Endodermal cell (in vitro differentiated cells): ENCODE measurements at regions not wholly inside any gene's neighbourhood (a gene's known extent, or its start where the extent isn't known, plus 50 kb on each side); places are given as distances from the start of the nearest gene placed in this dataset.

Experiments used
- DNase-seq: peaks from one replicate; pipeline ENCODE4 v3.0.0-alpha.2; 2017
- H3K27ac ChIP-seq: 2 replicates; pipeline ENCODE4 v1.5.1; 2013; ENCODE audit warnings: mild to moderate bottlenecking, low read depth, low read length, moderate library complexity
- H3K27me3 ChIP-seq: 2 replicates; pipeline ENCODE4 v1.6.1; 2013; ENCODE audit warnings: mild to moderate bottlenecking, low read length, moderate library complexity; ENCODE audit not compliant: insufficient read depth, control insufficient read depth, poor library complexity, severe bottlenecking
- H3K36me3 ChIP-seq: 2 replicates; pipeline ENCODE4 v1.7.0; 2013; ENCODE audit warnings: mild to moderate bottlenecking, low read length, moderate library complexity; ENCODE audit not compliant: control insufficient read depth, insufficient read depth
- H3K4me1 ChIP-seq: one replicate; pipeline ENCODE4 v1.7.0; 2013; ENCODE audit warnings: low read length; ENCODE audit not compliant: control insufficient read depth, insufficient read depth
- H3K4me3 ChIP-seq: 2 replicates; pipeline ENCODE4 v1.5.1; 2013; ENCODE audit warnings: mild to moderate bottlenecking, low read length, moderate library complexity
- H3K9ac ChIP-seq: 2 replicates; pipeline ENCODE4 v1.6.1; 2013; ENCODE audit warnings: mild to moderate bottlenecking, low read length, moderate library complexity; ENCODE audit not compliant: poor library complexity, severe bottlenecking; ENCODE audit errors: extremely low read depth
- H3K9me3 ChIP-seq: 2 replicates; pipeline ENCODE4 v1.6.1; 2013; ENCODE audit warnings: mild to moderate bottlenecking, low read length, moderate library complexity; ENCODE audit not compliant: control insufficient read depth
- H3K27ac Mint-ChIP-seq: 2 replicates; pipeline ENCODE4 v1.8.0; 2020; ENCODE audit warnings: mixed read lengths
- H3K27me3 Mint-ChIP-seq: 2 replicates; pipeline ENCODE4 v1.8.0; 2021; ENCODE audit warnings: mild to moderate bottlenecking, mixed read lengths; ENCODE audit not compliant: insufficient read depth
- H3K36me3 Mint-ChIP-seq: 2 replicates; pipeline ENCODE4 v1.8.0; 2020; ENCODE audit warnings: low read depth, mixed read lengths
- H3K4me1 Mint-ChIP-seq: 2 replicates; pipeline ENCODE4 v1.8.0; 2020; ENCODE audit warnings: mixed read lengths
- H3K4me3 Mint-ChIP-seq: 2 replicates; pipeline ENCODE4 v1.8.0; 2020; ENCODE audit warnings: mild to moderate bottlenecking, moderate library complexity, mixed read lengths
- H3K9me3 Mint-ChIP-seq: 2 replicates; pipeline ENCODE4 v1.8.0; 2020; ENCODE audit warnings: mild to moderate bottlenecking, mixed read lengths
- WGBS, 2 experiments: methylation state at CpG; one replicate each; pipeline versions ENCODE4 v1.1.5 to v1.1.7; 2013; ENCODE audit warnings: missing lambda C conversion rate in 2 of 2, mixed read lengths in 1 of 2; ENCODE audit not compliant: insufficient coverage in 1 of 2, insufficient read length in 1 of 2; 5-methylcytosine and 5-hydroxymethylcytosine counted together
- TF ChIP-seq, protein P1 (sequence below): fragments of 200-600 bp; sonication (generic); conservative IDR thresholded peaks from 2 replicates; pipeline ENCODE4 v1.5.0; 2021; ENCODE audit warnings: antibody characterized with exemption, mild to moderate bottlenecking

DNA sequence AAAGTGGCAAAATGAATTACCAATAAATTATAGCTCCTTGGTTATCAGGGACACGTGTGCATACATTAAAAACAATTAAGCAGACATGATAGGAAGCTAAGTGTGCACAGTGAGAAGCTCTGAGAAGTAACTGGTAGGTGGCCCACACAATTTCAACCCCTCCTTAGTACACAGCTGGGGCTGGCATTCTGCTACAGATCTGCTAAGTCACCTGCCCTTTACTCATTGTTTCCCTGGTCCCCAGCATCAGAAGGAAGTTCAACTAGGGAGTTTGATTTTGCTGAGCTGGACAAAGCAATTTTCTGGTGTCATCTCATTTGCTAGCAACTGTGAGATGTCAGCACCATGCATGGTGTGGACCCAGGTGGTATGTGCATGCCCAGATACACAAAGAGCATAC, 424.1 kb upstream of the NPVF start:
- Mint-ChIP-seq H3K4me3 (no peak overlapping the region), H3K4me1 (peaks cover 6% of the 10 kb centered on the region), H3K27me3 (no peaks in the 10 kb centered on the region), H3K27ac (no peak overlapping the region), H3K9me3 (no peaks in the 10 kb centered on the region), H3K36me3 (no peaks in the 10 kb centered on the region)
- Histone ChIP-seq H3K9ac (no peak overlapping the region), H3K27me3 (no peaks in the 10 kb centered on the region), H3K9me3 (no peaks in the 10 kb centered on the region), H3K4me1 (no peaks in the 10 kb centered on the region), H3K4me3 (no peak overlapping the region), H3K36me3 (no peaks in the 10 kb centered on the region), H3K27ac (no peak overlapping the region)
- WGBS, 2 experiments, result 92 to 100% methylated on average over 1 of the region's 1 CpG
- DNase-seq, result no peak
- TF ChIP-seq, protein P1, sequence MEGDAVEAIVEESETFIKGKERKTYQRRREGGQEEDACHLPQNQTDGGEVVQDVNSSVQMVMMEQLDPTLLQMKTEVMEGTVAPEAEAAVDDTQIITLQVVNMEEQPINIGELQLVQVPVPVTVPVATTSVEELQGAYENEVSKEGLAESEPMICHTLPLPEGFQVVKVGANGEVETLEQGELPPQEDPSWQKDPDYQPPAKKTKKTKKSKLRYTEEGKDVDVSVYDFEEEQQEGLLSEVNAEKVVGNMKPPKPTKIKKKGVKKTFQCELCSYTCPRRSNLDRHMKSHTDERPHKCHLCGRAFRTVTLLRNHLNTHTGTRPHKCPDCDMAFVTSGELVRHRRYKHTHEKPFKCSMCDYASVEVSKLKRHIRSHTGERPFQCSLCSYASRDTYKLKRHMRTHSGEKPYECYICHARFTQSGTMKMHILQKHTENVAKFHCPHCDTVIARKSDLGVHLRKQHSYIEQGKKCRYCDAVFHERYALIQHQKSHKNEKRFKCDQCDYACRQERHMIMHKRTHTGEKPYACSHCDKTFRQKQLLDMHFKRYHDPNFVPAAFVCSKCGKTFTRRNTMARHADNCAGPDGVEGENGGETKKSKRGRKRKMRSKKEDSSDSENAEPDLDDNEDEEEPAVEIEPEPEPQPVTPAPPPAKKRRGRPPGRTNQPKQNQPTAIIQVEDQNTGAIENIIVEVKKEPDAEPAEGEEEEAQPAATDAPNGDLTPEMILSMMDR, result no peak

DNA sequence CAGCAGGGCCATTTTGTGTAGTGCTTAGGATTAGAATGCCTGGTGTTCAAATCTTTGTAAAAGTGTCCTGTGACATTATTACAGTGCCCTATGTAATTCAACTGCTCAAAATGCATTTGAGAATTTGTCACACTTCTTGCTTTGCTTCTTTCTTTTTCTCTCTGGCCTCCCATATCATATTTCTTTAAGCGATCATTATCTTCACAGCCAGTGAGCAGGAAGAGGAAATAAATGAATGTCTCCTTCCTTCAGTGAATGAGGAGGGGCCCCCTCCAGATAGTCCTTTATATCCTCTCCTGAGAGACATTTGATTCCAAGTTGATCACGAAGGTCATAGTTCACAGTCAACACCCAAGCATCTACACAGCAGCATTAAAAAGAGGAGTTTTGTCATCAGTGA, 425.1 kb upstream of the NPVF start:
- 100% methylated on average over 1 to 2 of the region's 2 CpGs for WGBS, 2 experiments
- H3K4me3 Mint-ChIP-seq, result no peak overlapping the region
- H3K4me1 Mint-ChIP-seq, result no peaks in the 10 kb centered on the region
- no peak overlapping the region for H3K27ac Mint-ChIP-seq
- no peak for DNase-seq
- no peaks in the 10 kb centered on the region for H3K36me3 Mint-ChIP-seq
- Histone ChIP-seq H3K9me3 (no peaks in the 10 kb centered on the region), H3K4me3 (no peak overlapping the region), H3K27me3 (no peaks in the 10 kb centered on the region), H3K9ac (no peak overlapping the region), H3K4me1 (no peaks in the 10 kb centered on the region), H3K36me3 (no peaks in the 10 kb centered on the region), H3K27ac (no peak overlapping the region)
- H3K27me3 Mint-ChIP-seq, result no peaks in the 10 kb centered on the region
- TF ChIP-seq, protein P1, result no peak
- no peaks in the 10 kb centered on the region for H3K9me3 Mint-ChIP-seq

DNA sequence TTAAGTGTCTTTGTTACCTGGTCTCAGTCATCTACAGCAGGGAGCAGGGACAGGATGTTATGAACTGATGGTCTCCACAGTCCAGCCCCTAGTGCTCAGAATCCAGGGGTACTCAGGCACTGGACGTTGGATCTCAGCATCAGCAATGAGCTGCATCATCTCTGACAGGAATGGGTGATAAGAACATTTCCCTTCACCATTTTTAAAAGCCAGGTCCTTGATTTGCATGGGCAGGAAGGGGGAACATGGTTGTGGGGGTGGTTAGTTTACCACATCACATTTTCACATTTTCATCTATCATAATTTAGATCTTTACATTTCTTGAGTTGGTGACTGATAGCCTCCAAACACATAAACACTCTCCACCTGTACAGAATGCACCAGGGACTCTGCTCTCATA, 427.8 kb upstream of the NPVF start:
- no peaks in the 10 kb centered on the region for H3K27me3 Mint-ChIP-seq

More for the DNA sequence above, 427.8 kb upstream of the NPVF start:
- TF ChIP-seq, protein P1, result no peak
- no peaks in the 10 kb centered on the region for H3K4me1 Mint-ChIP-seq
- Histone ChIP-seq H3K4me1 (no peaks in the 10 kb centered on the region), H3K9ac (no peak overlapping the region), H3K36me3 (no peaks in the 10 kb centered on the region), H3K9me3 (no peaks in the 10 kb centered on the region), H3K27me3 (no peaks in the 10 kb centered on the region), H3K27ac (no peak overlapping the region), H3K4me3 (no peak overlapping the region)
- 79% methylated on average over 1 of the region's 1 CpG; no CpG with 5 or more reads in 1 of the 2 experiments for WGBS, 2 experiments
- H3K9me3 Mint-ChIP-seq, result no peaks in the 10 kb centered on the region
- no peaks in the 10 kb centered on the region for H3K36me3 Mint-ChIP-seq
- H3K27ac Mint-ChIP-seq, result no peak overlapping the region
- DNase-seq, result no peak
- no peak overlapping the region for H3K4me3 Mint-ChIP-seq
